GM23338 (cell line): ENCODE measurements at regions not wholly inside any gene's neighbourhood (a gene's known extent, or its start where the extent isn't known, plus 50 kb on each side); places are given as distances from the start of the nearest gene placed in this dataset.

Source experiments
- ATAC-seq: fragments of 200-7000 bp; cut with Tn5 transposase; 3 replicates; pipeline ENCODE4 v1.9.1; 2020
- DNase-seq: peaks from one replicate; pipeline ENCODE4 v3.0.0-alpha.2; 2015; ENCODE audit warnings: low spot score
- H2AFZ ChIP-seq: fragments of 200-600 bp; sonication (generic); 2 replicates; pipeline ENCODE4 v1.8.0; 2016; ENCODE audit warnings: antibody characterized with exemption, mild to moderate bottlenecking, moderate library complexity
- H3F3A ChIP-seq: fragments of 200-600 bp; sonication (generic); replicated peaks from 2 replicates; pipeline ENCODE4 v1.8.0; 2017; ENCODE audit warnings: antibody characterized with exemption, mixed run types, low read depth
- H3K27ac ChIP-seq: fragments of 200-600 bp; sonication (generic); 2 replicates; pipeline ENCODE4 v1.6.1; 2016; ENCODE audit warnings: low read depth
- H3K27me3 ChIP-seq: fragments of 200-600 bp; sonication (generic); 2 replicates; pipeline ENCODE4 v1.8.0; 2016; ENCODE audit warnings: mild to moderate bottlenecking, mixed run types, moderate library complexity; ENCODE audit not compliant: insufficient read depth
- H3K36me3 ChIP-seq: fragments of 200-600 bp; sonication (generic); 2 replicates; pipeline ENCODE4 v1.8.0; 2016; ENCODE audit warnings: mild to moderate bottlenecking; ENCODE audit not compliant: insufficient read depth
- H3K4me1 ChIP-seq: fragments of 200-600 bp; sonication (generic); 2 replicates; pipeline ENCODE4 v1.8.0; 2016; ENCODE audit warnings: mild to moderate bottlenecking, moderate library complexity; ENCODE audit not compliant: insufficient read depth
- H3K4me2 ChIP-seq: fragments of 200-600 bp; sonication (generic); 2 replicates; pipeline ENCODE4 v1.7.1; 2017; ENCODE audit warnings: mixed run types
- H3K4me3 ChIP-seq: fragments of 200-600 bp; sonication (generic); 2 replicates; pipeline ENCODE4 v1.6.1; 2016; ENCODE audit warnings: mixed run types
- H3K79me2 ChIP-seq: fragments of 200-600 bp; sonication (generic); replicated peaks from 2 replicates; pipeline ENCODE4 v1.8.0; 2017; ENCODE audit warnings: mild to moderate bottlenecking; ENCODE audit not compliant: insufficient read depth
- H3K9me2 ChIP-seq: fragments of 200-600 bp; sonication (generic); 2 replicates; pipeline ENCODE4 v1.8.0; 2017; ENCODE audit not compliant: insufficient read depth
- H4K20me1 ChIP-seq: fragments of 200-600 bp; sonication (generic); replicated peaks from 2 replicates; pipeline ENCODE4 v1.8.0; 2017; ENCODE audit warnings: mild to moderate bottlenecking; ENCODE audit not compliant: insufficient read depth
- H3K27ac Mint-ChIP-seq: 2 replicates; pipeline ENCODE4 v1.8.0; 2020; ENCODE audit warnings: inconsistent platforms, mild to moderate bottlenecking, moderate library complexity, mixed read lengths
- H3K27me3 Mint-ChIP-seq: 3 replicates; pipeline ENCODE4 v1.8.0; 2022; ENCODE audit warnings: low read depth, mild to moderate bottlenecking, moderate library complexity, mixed read lengths, inconsistent platforms; ENCODE audit not compliant: insufficient read depth, poor library complexity
- H3K36me3 Mint-ChIP-seq: 3 replicates; pipeline ENCODE4 v1.8.0; 2021; ENCODE audit warnings: low read depth, mild to moderate bottlenecking, inconsistent platforms, moderate library complexity, mixed read lengths
- H3K4me1 Mint-ChIP-seq: 3 replicates; pipeline ENCODE4 v1.8.0; 2020; ENCODE audit warnings: mild to moderate bottlenecking, inconsistent platforms, mixed read lengths
- H3K4me3 Mint-ChIP-seq: 3 replicates; pipeline ENCODE4 v1.8.0; 2021; ENCODE audit warnings: moderate library complexity, mild to moderate bottlenecking, inconsistent platforms, mixed read lengths
- H3K9me3 Mint-ChIP-seq: 3 replicates; pipeline ENCODE4 v1.8.0; 2020; ENCODE audit warnings: moderate library complexity, mild to moderate bottlenecking, inconsistent platforms, mixed read lengths
- CREB1 ChIP-seq: fragments of 250-450 bp; sonication (Bioruptor Pico); IDR thresholded peaks from 2 replicates; pipeline ENCODE4 v1.5.0; 2020; ENCODE audit warnings: low read depth, mild to moderate bottlenecking, moderate library complexity
- EZH2phosphoT487 ChIP-seq: fragments of 200-600 bp; sonication (generic); IDR thresholded peaks from one replicate; pipeline ENCODE4 v1.8.1; 2018; ENCODE audit warnings: antibody characterized with exemption; ENCODE audit not compliant: unreplicated experiment
- JUNB ChIP-seq: IDR thresholded peaks from one replicate; pipeline ENCODE4 v1.6.1; 2016; ENCODE audit warnings: antibody characterized with exemption; ENCODE audit not compliant: unreplicated experiment
- NANOG ChIP-seq: IDR thresholded peaks from 2 replicates; pipeline ENCODE4 v1.6.1; 2016; ENCODE audit warnings: antibody characterized with exemption, borderline replicate concordance
- POLR2AphosphoS5 ChIP-seq: IDR thresholded peaks from 2 replicates; pipeline ENCODE4 v1.6.1; 2016; ENCODE audit warnings: antibody characterized with exemption, low read depth
- STAT1 ChIP-seq: IDR thresholded peaks from one replicate; pipeline ENCODE4 v1.6.1; 2016; ENCODE audit warnings: antibody characterized with exemption; ENCODE audit not compliant: unreplicated experiment
- ZNF114 ChIP-seq: fragments of 250-450 bp; sonication (Bioruptor Pico); IDR thresholded peaks from 2 replicates; pipeline ENCODE4 v1.5.0; 2020; ENCODE audit warnings: mild to moderate bottlenecking, moderate library complexity
- ZNF331 ChIP-seq: fragments of 250-450 bp; sonication (Bioruptor Pico); IDR thresholded peaks from 2 replicates; pipeline ENCODE4 v1.5.0; 2020; ENCODE audit warnings: low read depth, mild to moderate bottlenecking, moderate library complexity
- TF ChIP-seq, protein P1 (sequence below), 2 experiments: fragments of 200-600 bp in 1 of 2; sonication (generic) in 1 of 2; conservative IDR thresholded peaks; 2 replicates each; pipeline versions ENCODE4 v1.5.1 to v1.6.1; 2016 to 2017; ENCODE audit warnings: antibody characterized with exemption in 2 of 2, low read depth in 2 of 2, mild to moderate bottlenecking in 2 of 2, moderate library complexity in 1 of 2
- TF ChIP-seq, protein P2 (sequence below): IDR thresholded peaks from one replicate; pipeline ENCODE4 v1.6.1; 2018; ENCODE audit warnings: antibody characterized with exemption; ENCODE audit not compliant: unreplicated experiment
- TF ChIP-seq, protein P3 (sequence below): IDR thresholded peaks from 2 replicates; pipeline ENCODE4 v1.6.1; 2016; ENCODE audit warnings: antibody characterized with exemption

DNA sequence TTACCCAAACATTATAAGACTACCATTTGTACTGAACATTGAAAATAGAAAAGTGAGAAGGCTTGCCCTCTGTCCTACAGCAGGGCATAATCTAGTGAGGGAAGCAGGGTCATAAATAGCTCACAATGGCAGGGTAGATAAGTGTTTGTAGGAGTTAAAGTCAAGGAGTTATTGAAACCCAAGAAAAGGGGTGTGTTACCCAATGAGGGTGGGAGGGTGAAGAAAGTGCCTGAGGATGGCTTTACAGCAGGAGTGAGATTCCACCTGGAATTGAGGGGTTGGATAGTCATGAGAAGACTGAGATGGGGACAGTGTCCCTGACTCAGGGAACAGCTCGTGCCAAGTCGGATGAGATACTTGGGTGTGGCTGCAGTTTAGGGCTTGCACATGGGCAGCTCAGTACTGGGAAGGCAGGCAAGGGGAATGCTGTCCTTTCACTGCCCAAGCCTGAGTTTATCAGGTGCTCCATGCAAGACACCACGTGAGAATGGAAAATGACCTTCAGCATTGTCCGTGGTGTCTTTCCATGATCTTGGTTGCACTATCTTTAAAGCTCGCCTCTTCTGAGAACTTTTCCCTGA lies 393.2 kb upstream of the MAF start:
- H3K36me3 Mint-ChIP-seq, result no peaks in the 10 kb centered on the region
- H3K36me3 ChIP-seq, result no peaks in the 10 kb centered on the region
- peaks cover 22% of the 10 kb centered on the region for H3K4me1 Mint-ChIP-seq
- no peaks in the 10 kb centered on the region for H3K79me2 ChIP-seq
- peaks cover 19% of the 10 kb centered on the region for H3K4me1 ChIP-seq
- H3K4me2 ChIP-seq, result no peak overlapping the region
- H3K27me3 Mint-ChIP-seq, result peaks cover 2% of the 10 kb centered on the region
- no peaks in the 10 kb centered on the region for H3K27me3 ChIP-seq
- H4K20me1 ChIP-seq, result no peaks in the 10 kb centered on the region
- H2AFZ ChIP-seq, result no peak overlapping the region
- no peak overlapping the region for H3K27ac ChIP-seq
- H3K9me2 ChIP-seq, result peaks cover 24% of the 10 kb centered on the region
- no peak for DNase-seq
- H3K27ac Mint-ChIP-seq, result no peak overlapping the region
- H3K9me3 Mint-ChIP-seq, result no peaks in the 10 kb centered on the region; the same call in 2 of the 3 replicates
- H3K4me3 Mint-ChIP-seq, result no peak overlapping the region
- TF ChIP-seq, protein P1, sequence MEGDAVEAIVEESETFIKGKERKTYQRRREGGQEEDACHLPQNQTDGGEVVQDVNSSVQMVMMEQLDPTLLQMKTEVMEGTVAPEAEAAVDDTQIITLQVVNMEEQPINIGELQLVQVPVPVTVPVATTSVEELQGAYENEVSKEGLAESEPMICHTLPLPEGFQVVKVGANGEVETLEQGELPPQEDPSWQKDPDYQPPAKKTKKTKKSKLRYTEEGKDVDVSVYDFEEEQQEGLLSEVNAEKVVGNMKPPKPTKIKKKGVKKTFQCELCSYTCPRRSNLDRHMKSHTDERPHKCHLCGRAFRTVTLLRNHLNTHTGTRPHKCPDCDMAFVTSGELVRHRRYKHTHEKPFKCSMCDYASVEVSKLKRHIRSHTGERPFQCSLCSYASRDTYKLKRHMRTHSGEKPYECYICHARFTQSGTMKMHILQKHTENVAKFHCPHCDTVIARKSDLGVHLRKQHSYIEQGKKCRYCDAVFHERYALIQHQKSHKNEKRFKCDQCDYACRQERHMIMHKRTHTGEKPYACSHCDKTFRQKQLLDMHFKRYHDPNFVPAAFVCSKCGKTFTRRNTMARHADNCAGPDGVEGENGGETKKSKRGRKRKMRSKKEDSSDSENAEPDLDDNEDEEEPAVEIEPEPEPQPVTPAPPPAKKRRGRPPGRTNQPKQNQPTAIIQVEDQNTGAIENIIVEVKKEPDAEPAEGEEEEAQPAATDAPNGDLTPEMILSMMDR (conservative IDR thresholded peaks at IDR 0.05; ENCODE audit: low read depth in 2 of 2), result no peak
- no peak for TF ChIP-seq EZH2phosphoT487
- no peak for TF ChIP-seq CREB1 (CRISPR knock-in tag)
- no peak for TF ChIP-seq ZNF114 (CRISPR knock-in tag)
- TF ChIP-seq, protein P2, sequence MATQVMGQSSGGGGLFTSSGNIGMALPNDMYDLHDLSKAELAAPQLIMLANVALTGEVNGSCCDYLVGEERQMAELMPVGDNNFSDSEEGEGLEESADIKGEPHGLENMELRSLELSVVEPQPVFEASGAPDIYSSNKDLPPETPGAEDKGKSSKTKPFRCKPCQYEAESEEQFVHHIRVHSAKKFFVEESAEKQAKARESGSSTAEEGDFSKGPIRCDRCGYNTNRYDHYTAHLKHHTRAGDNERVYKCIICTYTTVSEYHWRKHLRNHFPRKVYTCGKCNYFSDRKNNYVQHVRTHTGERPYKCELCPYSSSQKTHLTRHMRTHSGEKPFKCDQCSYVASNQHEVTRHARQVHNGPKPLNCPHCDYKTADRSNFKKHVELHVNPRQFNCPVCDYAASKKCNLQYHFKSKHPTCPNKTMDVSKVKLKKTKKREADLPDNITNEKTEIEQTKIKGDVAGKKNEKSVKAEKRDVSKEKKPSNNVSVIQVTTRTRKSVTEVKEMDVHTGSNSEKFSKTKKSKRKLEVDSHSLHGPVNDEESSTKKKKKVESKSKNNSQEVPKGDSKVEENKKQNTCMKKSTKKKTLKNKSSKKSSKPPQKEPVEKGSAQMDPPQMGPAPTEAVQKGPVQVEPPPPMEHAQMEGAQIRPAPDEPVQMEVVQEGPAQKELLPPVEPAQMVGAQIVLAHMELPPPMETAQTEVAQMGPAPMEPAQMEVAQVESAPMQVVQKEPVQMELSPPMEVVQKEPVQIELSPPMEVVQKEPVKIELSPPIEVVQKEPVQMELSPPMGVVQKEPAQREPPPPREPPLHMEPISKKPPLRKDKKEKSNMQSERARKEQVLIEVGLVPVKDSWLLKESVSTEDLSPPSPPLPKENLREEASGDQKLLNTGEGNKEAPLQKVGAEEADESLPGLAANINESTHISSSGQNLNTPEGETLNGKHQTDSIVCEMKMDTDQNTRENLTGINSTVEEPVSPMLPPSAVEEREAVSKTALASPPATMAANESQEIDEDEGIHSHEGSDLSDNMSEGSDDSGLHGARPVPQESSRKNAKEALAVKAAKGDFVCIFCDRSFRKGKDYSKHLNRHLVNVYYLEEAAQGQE, result no peak
- TF ChIP-seq STAT1, result no peak
- TF ChIP-seq JUNB, result no peak
- TF ChIP-seq POLR2AphosphoS5, result no peak
- no peak for TF ChIP-seq ZNF331 (CRISPR knock-in tag)
- TF ChIP-seq, protein P3, sequence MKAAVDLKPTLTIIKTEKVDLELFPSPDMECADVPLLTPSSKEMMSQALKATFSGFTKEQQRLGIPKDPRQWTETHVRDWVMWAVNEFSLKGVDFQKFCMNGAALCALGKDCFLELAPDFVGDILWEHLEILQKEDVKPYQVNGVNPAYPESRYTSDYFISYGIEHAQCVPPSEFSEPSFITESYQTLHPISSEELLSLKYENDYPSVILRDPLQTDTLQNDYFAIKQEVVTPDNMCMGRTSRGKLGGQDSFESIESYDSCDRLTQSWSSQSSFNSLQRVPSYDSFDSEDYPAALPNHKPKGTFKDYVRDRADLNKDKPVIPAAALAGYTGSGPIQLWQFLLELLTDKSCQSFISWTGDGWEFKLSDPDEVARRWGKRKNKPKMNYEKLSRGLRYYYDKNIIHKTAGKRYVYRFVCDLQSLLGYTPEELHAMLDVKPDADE, result no peak
- no peak for TF ChIP-seq NANOG
- H3K4me3 ChIP-seq, result no peak overlapping the region
- 0 out of 2 replicates have a peak, but pooled peaks cover 3% of the 10 kb centered on the region for H3F3A ChIP-seq
- ATAC-seq, result no peak
